ENCODE measurements at regions not wholly inside any gene's neighbourhood (a gene's known extent, or its start where the extent isn't known, plus 50 kb on each side); places are given as distances from the start of the nearest gene placed in this dataset.
A peak's percentile ranks its signal among the peaks of the same experiment; 100 is the strongest.

GRCh38 chr18:6650127-6650507 is 79.4 kb upstream of the ARHGAP28 start:
- DNase-seq, result no peak

- DNase-seq, result no peak
Measured at GRCh38 chr18:6650747-6651146, 78.8 kb upstream of the ARHGAP28 start.

DNA sequence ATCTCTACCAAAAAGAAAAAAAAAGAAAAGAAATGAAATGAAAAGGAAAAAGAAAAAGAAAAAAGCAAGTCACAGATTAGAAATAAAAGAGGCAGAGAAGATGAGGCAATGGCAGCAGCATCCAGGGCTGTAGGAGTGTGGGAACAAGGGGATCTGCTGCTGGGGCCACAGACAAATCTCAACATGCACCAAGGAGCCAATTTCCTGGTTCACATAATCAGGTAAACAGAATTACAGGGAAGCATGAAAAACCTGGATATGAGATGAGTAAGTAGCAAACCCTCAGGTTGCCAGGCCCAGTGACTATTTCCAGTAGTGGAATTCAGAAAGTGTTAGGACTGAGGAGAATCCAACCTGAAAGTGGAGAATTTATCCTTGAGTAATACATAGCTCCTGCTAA is 77.4 kb upstream of the ARHGAP28 start:
- DNase-seq, result no peak

- DNase-seq, result no peak
Measured at GRCh38 chr18:6653880-6654279, 75.6 kb upstream of the ARHGAP28 start.

DNA sequence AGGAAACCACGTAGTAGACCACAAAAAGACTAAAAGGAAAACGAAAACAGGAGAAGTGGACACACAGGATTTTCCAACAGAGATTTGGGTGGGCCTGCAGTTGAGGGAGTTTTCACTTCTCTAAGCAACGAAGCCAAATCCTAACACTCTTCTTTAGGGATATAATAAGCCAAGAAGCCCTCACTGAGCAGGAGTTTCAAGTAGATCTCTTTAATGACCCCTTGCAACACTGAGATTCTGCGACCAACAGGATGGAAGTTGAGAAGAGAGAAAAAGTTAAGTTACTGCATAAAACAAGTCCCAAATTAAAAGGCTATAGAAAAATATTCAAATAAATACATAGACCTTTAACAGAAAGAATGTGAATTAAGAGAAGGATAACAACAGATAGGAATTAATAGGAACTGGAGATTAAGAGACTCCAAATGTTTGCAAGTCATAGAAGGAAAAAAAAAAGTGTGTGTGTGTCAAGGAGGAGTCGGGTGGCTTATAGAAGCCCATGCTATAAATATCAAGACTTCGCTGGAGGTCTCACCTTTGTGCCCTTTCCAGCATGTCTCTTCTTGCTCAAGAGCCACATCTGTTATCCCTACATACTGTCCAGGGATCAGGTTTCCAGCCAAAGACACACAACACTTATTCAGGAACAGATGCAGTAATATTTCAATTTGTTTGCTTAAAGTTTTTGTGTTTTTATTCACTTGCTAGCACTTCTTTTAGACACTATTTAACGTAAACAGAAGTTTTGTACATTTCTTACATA is 69.4 kb upstream of the ARHGAP28 start:
- DNase-seq, result no peak

GRCh38 chr18:6661692-6662415 is 67.7 kb upstream of the ARHGAP28 start:
- DNase-seq, result peak; percentile 31

DNA sequence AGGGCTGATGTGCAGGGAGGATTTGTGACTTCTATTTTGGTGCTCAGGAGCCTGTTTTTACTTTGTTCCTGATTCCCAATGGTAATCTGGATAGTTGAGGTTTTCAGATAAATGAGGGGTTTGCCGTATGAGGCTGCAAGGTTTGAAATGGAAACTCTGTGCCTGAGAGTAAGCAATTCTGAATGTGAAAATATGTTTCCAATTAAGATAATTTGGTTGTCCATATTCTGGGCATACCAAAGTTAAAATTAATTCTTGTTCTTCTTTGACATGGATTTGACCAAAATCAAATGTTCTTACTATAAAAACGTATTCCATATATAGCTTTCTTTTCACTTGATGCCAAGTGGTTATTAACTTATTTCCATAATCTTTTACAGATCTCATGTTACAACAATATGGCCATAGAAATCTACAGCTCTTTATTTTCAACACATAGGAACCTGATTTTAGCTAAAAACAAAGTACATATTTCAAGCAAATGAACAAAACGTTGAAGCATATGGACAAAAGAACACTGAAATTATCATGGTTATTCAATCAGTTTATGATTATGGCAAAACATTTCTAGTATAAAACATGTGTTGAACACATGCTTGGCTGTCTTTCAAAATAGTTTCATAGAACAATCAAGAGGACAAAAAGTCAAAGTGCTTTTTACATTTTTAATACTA is 63.4 kb upstream of the ARHGAP28 start:
- DNase-seq, result no peak

DNA sequence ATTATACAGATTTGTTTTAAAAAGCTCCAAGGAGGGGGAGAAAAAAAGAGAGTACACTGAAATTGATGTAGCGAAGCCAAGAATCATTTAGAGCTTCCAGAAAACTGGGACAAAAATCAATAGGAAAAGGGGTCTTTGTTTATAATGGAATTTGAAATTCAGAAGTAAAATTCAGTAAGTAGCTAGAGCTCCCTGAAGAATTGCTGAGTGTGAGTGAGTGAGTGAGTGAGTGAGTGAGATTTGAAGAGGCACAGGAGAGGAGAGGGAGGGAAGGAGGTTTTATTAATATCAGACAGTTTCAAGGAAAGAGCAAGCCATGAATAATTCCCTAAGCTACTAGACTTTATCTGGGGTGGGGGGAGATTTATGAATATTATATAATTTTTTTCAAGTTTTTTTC is 60.7 kb upstream of the ARHGAP28 start:
- DNase-seq, result no peak

DNA sequence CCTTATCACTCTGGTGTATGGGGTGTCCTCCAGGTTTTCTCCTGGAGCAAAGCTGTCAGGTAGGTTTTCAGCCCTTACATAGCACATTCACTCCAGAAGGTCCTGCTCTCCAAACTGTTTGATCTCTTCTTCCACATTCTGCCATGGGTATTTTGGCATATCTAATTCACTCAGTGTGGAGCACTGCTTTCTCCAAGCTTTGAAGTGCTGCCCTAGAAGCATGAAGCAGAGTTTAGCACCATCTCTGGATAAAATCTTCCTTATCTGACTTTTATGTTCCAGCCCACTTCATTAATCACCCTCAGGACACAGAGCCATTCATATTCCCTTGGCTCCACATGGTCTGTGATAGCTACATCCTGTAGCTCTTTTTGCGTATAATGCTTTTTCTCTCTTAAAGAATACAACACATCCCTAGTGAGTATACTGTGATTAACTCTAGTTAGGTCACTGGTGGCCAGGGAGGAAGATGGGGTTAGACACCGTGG is 56.7 kb upstream of the ARHGAP28 start:
- DNase-seq, result no peak

GRCh38 chr18:6677086-6677485 is 52.4 kb upstream of the ARHGAP28 start:
- DNase-seq, result no peak

- no peak for DNase-seq
Measured at GRCh38 chr18:6679201-6679600, 50.3 kb upstream of the ARHGAP28 start.

Measured in renal pelvis (tissue), 1 donor.